Spleen (tissue), 7 donors: ENCODE measurements at regions not wholly inside any gene's neighbourhood (a gene's known extent, or its start where the extent isn't known, plus 50 kb on each side); places are given as distances from the start of the nearest gene placed in this dataset.
"Not testable (repeated sequence)": the region's sequence is repeated elsewhere in the genome, so short reads cannot be mapped to it uniquely, and the experiment has no call there.

Source experiments
- POLR2A ChIP-seq, 3 donors: fragments of 450-650 bp; IDR thresholded peaks; one replicate each; pipeline ENCODE4 v1.5.1; 2017; ENCODE audit warnings: antibody characterized with exemption in 3 of 3, mild to moderate bottlenecking in 1 of 3
- POLR2AphosphoS5 ChIP-seq, 3 donors: sonication (generic); formaldehyde crosslinking; IDR thresholded peaks; one replicate each; pipeline ENCODE4 v1.5.1; 2017; ENCODE audit warnings: antibody characterized with exemption in 3 of 3
- TF ChIP-seq, protein P1 (sequence below), 11 experiments: fragments of 200-600 bp in 7 of 11; fragments of 450-650 bp in 4 of 11; sonication (generic) in 4 of 11; IDR thresholded peaks in 8 of 11; conservative IDR thresholded peaks in 3 of 11; 1 replicate in 7 of 11; 2 replicates in 4 of 11; pipeline versions ENCODE4 v1.4.0 to v1.8.0; 2016 to 2021; ENCODE audit warnings: antibody characterized with exemption in 11 of 11, inconsistent platforms in 4 of 11, mild to moderate bottlenecking in 1 of 11
- donor health status: DM: no; HTN: no; CAD: no; lungs with moderate emphysema.
- donor health status: DM: no; HTN: no; CAD: no.
- donor health status: DM: no; HTN: no; CAD: no.

DNA sequence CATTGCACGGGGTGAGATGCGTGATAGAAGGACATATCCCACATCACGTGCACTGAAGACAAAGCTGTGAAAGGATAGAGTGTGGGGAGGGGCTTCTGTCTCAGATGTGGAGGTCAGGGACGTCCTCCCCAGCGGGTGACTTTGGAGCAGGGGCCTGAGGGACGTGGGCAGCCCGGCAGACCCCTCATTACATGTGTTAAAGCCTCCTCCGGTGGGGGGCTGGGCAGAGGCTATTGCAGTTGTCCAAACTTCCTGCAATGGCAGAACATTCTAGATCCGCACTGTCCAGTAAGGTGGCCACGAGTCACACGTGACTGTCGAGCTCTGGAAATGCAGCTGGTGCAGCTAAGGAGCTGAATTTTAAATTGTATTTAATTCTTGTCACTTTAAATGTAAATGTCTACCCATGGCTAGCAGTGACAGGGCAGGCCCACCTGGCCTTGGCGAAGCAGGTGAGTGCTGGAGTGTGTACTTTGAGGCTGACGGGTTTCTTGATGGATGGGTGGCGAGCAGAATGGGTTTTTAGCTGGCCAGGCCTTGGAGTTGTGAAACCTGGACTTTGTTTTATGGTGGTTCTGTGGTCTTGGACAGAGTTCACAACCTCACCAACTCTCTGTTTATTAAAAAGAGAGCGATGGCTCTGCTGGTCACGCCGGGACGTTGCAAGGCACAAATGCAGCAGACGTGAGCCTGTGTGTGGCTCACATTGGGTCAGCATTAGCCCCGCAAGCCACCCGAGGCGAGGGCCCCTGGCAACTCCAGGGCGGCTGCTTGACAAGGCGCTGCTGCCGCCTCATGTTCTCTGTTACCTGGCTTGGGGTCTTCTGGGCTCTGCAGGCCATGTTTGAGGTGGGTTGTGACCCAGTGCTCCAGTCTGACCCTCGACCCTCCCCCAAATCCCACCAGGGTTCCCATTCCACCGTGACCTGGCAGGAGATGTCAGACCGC lies 177.6 kb downstream of the NPIPB11 start:
- TF ChIP-seq, protein P1, sequence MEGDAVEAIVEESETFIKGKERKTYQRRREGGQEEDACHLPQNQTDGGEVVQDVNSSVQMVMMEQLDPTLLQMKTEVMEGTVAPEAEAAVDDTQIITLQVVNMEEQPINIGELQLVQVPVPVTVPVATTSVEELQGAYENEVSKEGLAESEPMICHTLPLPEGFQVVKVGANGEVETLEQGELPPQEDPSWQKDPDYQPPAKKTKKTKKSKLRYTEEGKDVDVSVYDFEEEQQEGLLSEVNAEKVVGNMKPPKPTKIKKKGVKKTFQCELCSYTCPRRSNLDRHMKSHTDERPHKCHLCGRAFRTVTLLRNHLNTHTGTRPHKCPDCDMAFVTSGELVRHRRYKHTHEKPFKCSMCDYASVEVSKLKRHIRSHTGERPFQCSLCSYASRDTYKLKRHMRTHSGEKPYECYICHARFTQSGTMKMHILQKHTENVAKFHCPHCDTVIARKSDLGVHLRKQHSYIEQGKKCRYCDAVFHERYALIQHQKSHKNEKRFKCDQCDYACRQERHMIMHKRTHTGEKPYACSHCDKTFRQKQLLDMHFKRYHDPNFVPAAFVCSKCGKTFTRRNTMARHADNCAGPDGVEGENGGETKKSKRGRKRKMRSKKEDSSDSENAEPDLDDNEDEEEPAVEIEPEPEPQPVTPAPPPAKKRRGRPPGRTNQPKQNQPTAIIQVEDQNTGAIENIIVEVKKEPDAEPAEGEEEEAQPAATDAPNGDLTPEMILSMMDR (IDR thresholded peaks at IDR 0.05 in 8 of 11, conservative IDR thresholded peaks at IDR 0.05 in 3 of 11): not testable (repeated sequence)
- not testable (repeated sequence) for TF ChIP-seq POLR2AphosphoS5, POLR2A (IDR thresholded peaks at IDR 0.05)
